SK-N-SH treated with all-trans-retinoic acid at 6 μM for 48 hours (cell line): ENCODE measurements at regions not wholly inside any gene's neighbourhood (a gene's known extent, or its start where the extent isn't known, plus 50 kb on each side); places are given as distances from the start of the nearest gene placed in this dataset.

ENCODE experiments used
- ATAC-seq: fragments of 200-7000 bp; cut with Tn5 transposase; 3 replicates; pipeline ENCODE4 v1.9.1; 2020; ENCODE audit warnings: mild to moderate bottlenecking, moderate library complexity
- ARNTL ChIP-seq: fragments of 450-650 bp; formaldehyde crosslinking; IDR thresholded peaks from 2 replicates; pipeline ENCODE4 v1.5.0; 2020; ENCODE audit warnings: low read depth, mild to moderate bottlenecking, moderate library complexity, borderline replicate concordance
- BACH2 ChIP-seq: fragments of 250-450 bp; sonication (Bioruptor Pico); IDR thresholded peaks from 2 replicates; pipeline ENCODE4 v1.9.0; 2021; ENCODE audit warnings: mild to moderate bottlenecking, borderline replicate concordance
- CREB5 ChIP-seq: fragments of 250-450 bp; sonication (Bioruptor Pico); IDR thresholded peaks from 2 replicates; pipeline ENCODE4 v1.5.1; 2020; ENCODE audit warnings: low read depth, mild to moderate bottlenecking, moderate library complexity
- CSDC2 ChIP-seq: fragments of 250-450 bp; sonication (Bioruptor Pico); IDR thresholded peaks from 2 replicates; pipeline ENCODE4 v1.5.0; 2020; ENCODE audit warnings: mild to moderate bottlenecking, moderate library complexity
- CSRNP3 ChIP-seq: fragments of 250-450 bp; sonication (Bioruptor Pico); IDR thresholded peaks from 2 replicates; pipeline ENCODE4 v1.5.1; 2021; ENCODE audit warnings: mild to moderate bottlenecking, moderate library complexity
- ESRRG ChIP-seq: fragments of 250-450 bp; sonication (Bioruptor Pico); IDR thresholded peaks from 2 replicates; pipeline ENCODE4 v1.6.1; 2021; ENCODE audit warnings: mild to moderate bottlenecking
- GLIS3 ChIP-seq: fragments of 250-450 bp; sonication (Bioruptor Pico); IDR thresholded peaks from 2 replicates; pipeline ENCODE4 v1.5.0; 2020; ENCODE audit warnings: mild to moderate bottlenecking, moderate library complexity
- ISL1 ChIP-seq: fragments of 250-450 bp; sonication (Bioruptor Pico); IDR thresholded peaks from 2 replicates; pipeline ENCODE4 v2.1.2; 2022; ENCODE audit warnings: mild to moderate bottlenecking, moderate library complexity
- POU6F1 ChIP-seq: fragments of 250-450 bp; sonication (Bioruptor Pico); IDR thresholded peaks from 2 replicates; pipeline ENCODE4 v1.8.0; 2021; ENCODE audit warnings: low read depth, mild to moderate bottlenecking, moderate library complexity, borderline replicate concordance
- PPARA ChIP-seq: fragments of 250-450 bp; sonication (Bioruptor Pico); IDR thresholded peaks from 2 replicates; pipeline ENCODE4 v1.5.0; 2020; ENCODE audit warnings: mild to moderate bottlenecking, borderline replicate concordance
- RARB ChIP-seq: fragments of 250-450 bp; sonication (Bioruptor Pico); IDR thresholded peaks from 2 replicates; pipeline ENCODE4 v1.8.0; 2021; ENCODE audit warnings: mild to moderate bottlenecking, moderate library complexity
- SNAI2 ChIP-seq: fragments of 250-450 bp; sonication (Bioruptor Pico); IDR thresholded peaks from 2 replicates; pipeline ENCODE4 v1.5.0; 2020; ENCODE audit warnings: mild to moderate bottlenecking, moderate library complexity
- TCF4 ChIP-seq: fragments of 250-450 bp; sonication (Bioruptor Pico); IDR thresholded peaks from 2 replicates; pipeline ENCODE4 v1.8.0; 2021; ENCODE audit warnings: mild to moderate bottlenecking, moderate library complexity, borderline replicate concordance
- TOX ChIP-seq: fragments of 250-450 bp; sonication (Bioruptor Pico); IDR thresholded peaks from 2 replicates; pipeline ENCODE4 v1.8.0; 2021; ENCODE audit warnings: mild to moderate bottlenecking, moderate library complexity, borderline replicate concordance
- ZFP3 ChIP-seq: fragments of 250-450 bp; sonication (Bioruptor Pico); IDR thresholded peaks from 2 replicates; pipeline ENCODE4 v1.5.0; 2020; ENCODE audit warnings: mild to moderate bottlenecking, moderate library complexity
- ZFP30 ChIP-seq: fragments of 450-650 bp; formaldehyde crosslinking; IDR thresholded peaks from 2 replicates; pipeline ENCODE4 v1.5.0; 2022; ENCODE audit warnings: mild to moderate bottlenecking, moderate library complexity
- ZNF565 ChIP-seq: fragments of 450-650 bp; formaldehyde crosslinking; conservative IDR thresholded peaks from 2 replicates; pipeline ENCODE4 v1.5.0; 2020; ENCODE audit warnings: low read depth, mild to moderate bottlenecking, moderate library complexity
- ZNF70 ChIP-seq: fragments of 450-650 bp; formaldehyde crosslinking; IDR thresholded peaks from 2 replicates; pipeline ENCODE4 v1.5.0; 2020; ENCODE audit warnings: mild to moderate bottlenecking, moderate library complexity
- ZNF8 ChIP-seq: fragments of 450-650 bp; formaldehyde crosslinking; IDR thresholded peaks from 2 replicates; pipeline ENCODE4 v1.5.0; 2020; ENCODE audit warnings: mild to moderate bottlenecking, moderate library complexity
- TF ChIP-seq, protein P1 (sequence below): fragments of 250-450 bp; sonication (Bioruptor Pico); IDR thresholded peaks from 2 replicates; pipeline ENCODE4 v1.5.0; 2020; ENCODE audit warnings: mild to moderate bottlenecking, moderate library complexity

- TF ChIP-seq, protein P1, sequence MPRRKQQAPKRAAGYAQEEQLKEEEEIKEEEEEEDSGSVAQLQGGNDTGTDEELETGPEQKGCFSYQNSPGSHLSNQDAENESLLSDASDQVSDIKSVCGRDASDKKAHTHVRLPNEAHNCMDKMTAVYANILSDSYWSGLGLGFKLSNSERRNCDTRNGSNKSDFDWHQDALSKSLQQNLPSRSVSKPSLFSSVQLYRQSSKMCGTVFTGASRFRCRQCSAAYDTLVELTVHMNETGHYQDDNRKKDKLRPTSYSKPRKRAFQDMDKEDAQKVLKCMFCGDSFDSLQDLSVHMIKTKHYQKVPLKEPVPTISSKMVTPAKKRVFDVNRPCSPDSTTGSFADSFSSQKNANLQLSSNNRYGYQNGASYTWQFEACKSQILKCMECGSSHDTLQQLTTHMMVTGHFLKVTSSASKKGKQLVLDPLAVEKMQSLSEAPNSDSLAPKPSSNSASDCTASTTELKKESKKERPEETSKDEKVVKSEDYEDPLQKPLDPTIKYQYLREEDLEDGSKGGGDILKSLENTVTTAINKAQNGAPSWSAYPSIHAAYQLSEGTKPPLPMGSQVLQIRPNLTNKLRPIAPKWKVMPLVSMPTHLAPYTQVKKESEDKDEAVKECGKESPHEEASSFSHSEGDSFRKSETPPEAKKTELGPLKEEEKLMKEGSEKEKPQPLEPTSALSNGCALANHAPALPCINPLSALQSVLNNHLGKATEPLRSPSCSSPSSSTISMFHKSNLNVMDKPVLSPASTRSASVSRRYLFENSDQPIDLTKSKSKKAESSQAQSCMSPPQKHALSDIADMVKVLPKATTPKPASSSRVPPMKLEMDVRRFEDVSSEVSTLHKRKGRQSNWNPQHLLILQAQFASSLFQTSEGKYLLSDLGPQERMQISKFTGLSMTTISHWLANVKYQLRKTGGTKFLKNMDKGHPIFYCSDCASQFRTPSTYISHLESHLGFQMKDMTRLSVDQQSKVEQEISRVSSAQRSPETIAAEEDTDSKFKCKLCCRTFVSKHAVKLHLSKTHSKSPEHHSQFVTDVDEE: no peak
- TF ChIP-seq ZFP3 (CRISPR knock-in tag) (no peak), BACH2 (no peak), ISL1 (no peak), CREB5 (no peak), PPARA (no peak), GLIS3 (CRISPR knock-in tag) (no peak), TCF4 (no peak), POU6F1 (CRISPR knock-in tag) (no peak), TOX (no peak), ZFP30 (CRISPR knock-in tag) (no peak), CSDC2 (CRISPR knock-in tag) (no peak)
- ATAC-seq: no peak
These were observed 768.6 kb upstream of the HS6ST1 start for GRCh38 chr2:129087133-129087813.

DNA sequence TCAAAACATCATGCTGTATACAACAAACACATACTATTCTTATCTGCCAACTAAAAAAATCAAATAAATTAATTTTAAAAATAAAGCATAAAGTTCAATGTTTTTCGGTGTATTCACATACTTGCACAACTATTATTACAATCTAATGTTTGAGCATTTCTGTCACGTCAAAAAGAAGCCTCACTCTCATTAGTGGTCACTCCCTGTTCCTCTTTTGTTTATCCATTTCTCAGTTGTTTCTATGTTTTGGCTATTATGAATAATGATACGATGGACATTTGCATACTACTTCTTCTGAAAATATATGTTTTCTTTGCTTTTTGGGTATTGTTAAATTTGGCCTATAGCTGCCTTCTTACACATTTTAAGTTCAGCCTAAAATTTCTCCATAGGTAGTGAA is 773.0 kb upstream of the HS6ST1 start:
- ATAC-seq: no peak
- TF ChIP-seq ZFP3 (CRISPR knock-in tag) (no peak), POU6F1 (CRISPR knock-in tag) (no peak)

- no peak for TF ChIP-seq ZNF565
- no peak for TF ChIP-seq ISL1
- ATAC-seq: no peak
These were observed 774.3 kb upstream of the HS6ST1 start for GRCh38 chr2:129092956-129093355.

DNA sequence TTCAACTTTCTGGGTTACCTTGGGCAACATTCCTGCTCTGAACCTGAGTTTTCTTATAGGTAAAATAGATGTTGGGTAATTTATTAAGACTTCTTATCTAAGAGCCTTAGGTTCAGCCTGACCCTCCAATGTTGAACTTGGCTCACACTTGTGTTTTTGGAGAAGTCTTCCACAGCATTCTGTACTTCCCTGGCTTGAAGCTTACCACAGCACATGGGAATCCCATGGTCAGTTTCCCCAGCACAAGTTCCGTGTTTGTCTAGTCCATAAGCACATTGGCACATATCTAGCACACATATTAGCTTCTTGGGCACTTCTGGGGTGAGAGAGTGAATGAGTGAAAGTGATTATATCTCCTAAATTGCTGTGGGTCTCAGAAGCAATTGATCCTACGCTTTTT is 782.5 kb upstream of the HS6ST1 start:
- ATAC-seq: no peak
- TF ChIP-seq TOX (no peak), POU6F1 (CRISPR knock-in tag) (no peak), CREB5 (no peak), RARB (CRISPR knock-in tag) (no peak), ARNTL (CRISPR knock-in tag) (no peak), ZFP30 (CRISPR knock-in tag) (no peak), TCF4 (no peak), ZNF8 (CRISPR knock-in tag) (no peak), ZNF70 (CRISPR knock-in tag) (no peak), ZFP3 (CRISPR knock-in tag) (no peak), CSRNP3 (CRISPR knock-in tag) (no peak), SNAI2 (CRISPR knock-in tag) (no peak), GLIS3 (CRISPR knock-in tag) (no peak), ZNF565 (no peak), PPARA (no peak), ISL1 (no peak), ESRRG (CRISPR knock-in tag) (no peak), BACH2 (no peak), CSDC2 (CRISPR knock-in tag) (no peak)
- TF ChIP-seq, protein P1: no peak
